Nephron (organoid): ENCODE measurements at regions not wholly inside any gene's neighbourhood (a gene's known extent, or its start where the extent isn't known, plus 50 kb on each side); places are given as distances from the start of the nearest gene placed in this dataset.

ENCODE experiments used
- H3K27ac Mint-ChIP-seq, 3 experiments: 2 replicates each; pipeline ENCODE4 v1.8.0; 2020; ENCODE audit warnings: mixed read lengths in 3 of 3, mild to moderate bottlenecking in 2 of 3, moderate library complexity in 1 of 3
- H3K27me3 Mint-ChIP-seq: 2 replicates; pipeline ENCODE4 v1.8.0; 2021; ENCODE audit warnings: low read depth, mild to moderate bottlenecking, moderate library complexity, mixed read lengths
- H3K36me3 Mint-ChIP-seq: 2 replicates; pipeline ENCODE4 v1.8.0; 2020; ENCODE audit warnings: low read depth, mixed read lengths
- H3K4me1 Mint-ChIP-seq: 2 replicates; pipeline ENCODE4 v1.8.0; 2020; ENCODE audit warnings: mixed read lengths
- H3K4me3 Mint-ChIP-seq, 3 experiments: 2 replicates each; pipeline ENCODE4 v1.8.0; 2020; ENCODE audit warnings: mild to moderate bottlenecking in 3 of 3, mixed read lengths in 3 of 3, moderate library complexity in 2 of 3
- H3K9me3 Mint-ChIP-seq: 2 replicates; pipeline ENCODE4 v1.8.0; 2020; ENCODE audit warnings: mixed read lengths
- CTCF ChIP-seq, 3 experiments: fragments of 200-600 bp; sonication (generic); IDR thresholded peaks; one replicate each; pipeline ENCODE4 v1.5.0; 2021; ENCODE audit warnings: antibody characterized with exemption in 3 of 3; ENCODE audit not compliant: unreplicated experiment in 3 of 3

GRCh38 chr2:43018179-43019024 is 208.0 kb downstream of the ZFP36L2 start:
- no peak overlapping the region for H3K4me3 Mint-ChIP-seq
- peaks cover 13% of the 10 kb centered on the region for H3K36me3 Mint-ChIP-seq
- peaks cover 5% of the 10 kb centered on the region for H3K27me3 Mint-ChIP-seq
- peaks cover 16% of the 10 kb centered on the region for H3K4me1 Mint-ChIP-seq
- peak overlapping the region; percentile 2 to 44 (median 24) for H3K27ac Mint-ChIP-seq
- no peak for TF ChIP-seq CTCF (IDR thresholded peaks at IDR 0.05; ENCODE audit: unreplicated experiment in 3 of 3)
- H3K9me3 Mint-ChIP-seq: peaks cover 15% of the 10 kb centered on the region

- no peak for TF ChIP-seq CTCF (IDR thresholded peaks at IDR 0.05; ENCODE audit: unreplicated experiment in 3 of 3)
- no peak overlapping the region for H3K4me3 Mint-ChIP-seq
- H3K4me1 Mint-ChIP-seq: peaks cover 21% of the 10 kb centered on the region
- no peaks in the 10 kb centered on the region for H3K9me3 Mint-ChIP-seq
- no peaks in the 10 kb centered on the region for H3K27me3 Mint-ChIP-seq
- H3K36me3 Mint-ChIP-seq: no peaks in the 10 kb centered on the region
- no peak overlapping the region for H3K27ac Mint-ChIP-seq
Observed at GRCh38 chr2:43013821-43014345, 212.5 kb downstream of the ZFP36L2 start.

GRCh38 chr2:43012966-43013365 is 213.4 kb downstream of the ZFP36L2 start:
- H3K4me1 Mint-ChIP-seq: peaks cover 15% of the 10 kb centered on the region
- peaks cover 4% of the 10 kb centered on the region for H3K36me3 Mint-ChIP-seq
- peaks cover 5% of the 10 kb centered on the region for H3K9me3 Mint-ChIP-seq
- no peak overlapping the region for H3K4me3 Mint-ChIP-seq
- H3K27me3 Mint-ChIP-seq: no peaks in the 10 kb centered on the region
- no peak overlapping the region for H3K27ac Mint-ChIP-seq
- TF ChIP-seq CTCF (IDR thresholded peaks at IDR 0.05; ENCODE audit: unreplicated experiment in 3 of 3): no peak

- Mint-ChIP-seq H3K27me3 (peaks cover under 1% of the 10 kb centered on the region), H3K9me3 (peaks cover 5% of the 10 kb centered on the region), H3K4me3 (no peak overlapping the region), H3K27ac (no peak overlapping the region), H3K36me3 (peaks cover 4% of the 10 kb centered on the region), H3K4me1 (peaks cover 10% of the 10 kb centered on the region)
- no peak for TF ChIP-seq CTCF (IDR thresholded peaks at IDR 0.05; ENCODE audit: unreplicated experiment in 3 of 3)
Observed at GRCh38 chr2:43011158-43011491, 215.3 kb downstream of the ZFP36L2 start.

GRCh38 chr2:43010438-43011157 is 215.8 kb downstream of the ZFP36L2 start:
- peaks cover 4% of the 10 kb centered on the region for H3K27me3 Mint-ChIP-seq
- H3K9me3 Mint-ChIP-seq: peaks cover 5% of the 10 kb centered on the region
- peaks cover 4% of the 10 kb centered on the region for H3K36me3 Mint-ChIP-seq
- H3K27ac Mint-ChIP-seq: no peak overlapping the region
- no peak overlapping the region for H3K4me3 Mint-ChIP-seq
- H3K4me1 Mint-ChIP-seq: peaks cover 15% of the 10 kb centered on the region
- no peak for TF ChIP-seq CTCF (IDR thresholded peaks at IDR 0.05; ENCODE audit: unreplicated experiment in 3 of 3)
